Gastroesophageal sphincter (tissue), 3 donors: ENCODE measurements at regions not wholly inside any gene's neighbourhood (a gene's known extent, or its start where the extent isn't known, plus 50 kb on each side); places are given as distances from the start of the nearest gene placed in this dataset.

Source experiments
- CTCF ChIP-seq, 4 experiments: fragments of 200-600 bp in 2 of 4; fragments of 450-650 bp in 2 of 4; sonication (generic) in 1 of 4; IDR thresholded peaks; one replicate each; pipeline ENCODE4 v1.5.1; 2017 to 2019; ENCODE audit warnings: antibody characterized with exemption in 4 of 4, mild to moderate bottlenecking in 2 of 4, moderate library complexity in 2 of 4
- EP300 ChIP-seq: sonication (generic); formaldehyde crosslinking; IDR thresholded peaks from one replicate; pipeline ENCODE4 v1.6.1; 2017; ENCODE audit warnings: antibody characterized with exemption, mild to moderate bottlenecking
- POLR2A ChIP-seq, 2 donors: fragments of 450-650 bp; IDR thresholded peaks; one replicate each; pipeline ENCODE4 v1.6.1; 2017; ENCODE audit warnings: antibody characterized with exemption in 2 of 2, mild to moderate bottlenecking in 2 of 2, moderate library complexity in 1 of 2

DNA sequence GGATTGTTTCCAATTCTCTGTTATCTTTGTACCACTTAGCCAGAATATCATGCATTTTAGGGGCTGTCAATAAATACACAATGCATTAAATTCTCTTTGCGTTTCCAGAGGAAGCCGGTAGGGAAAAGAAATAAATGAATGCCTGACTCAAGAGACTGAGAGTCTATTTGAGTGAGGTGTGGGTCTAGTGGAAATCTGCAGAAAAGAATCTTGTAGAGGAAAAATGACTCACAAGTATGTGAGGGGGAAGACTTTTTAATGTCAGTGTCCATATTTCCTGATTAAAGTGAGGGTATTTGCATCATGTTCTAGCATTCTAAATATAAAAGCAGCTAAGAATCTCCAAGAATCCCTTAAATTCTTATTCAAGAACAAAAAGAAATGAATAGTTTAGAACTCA lies 271.1 kb downstream of the PTPRC start:
- TF ChIP-seq EP300 (no peak), CTCF (IDR thresholded peaks at IDR 0.05) (no peak), POLR2A (IDR thresholded peaks at IDR 0.05) (no peak)
